ENCODE measurements at regions not wholly inside any gene's neighbourhood (a gene's known extent, or its start where the extent isn't known, plus 50 kb on each side); places are given as distances from the start of the nearest gene placed in this dataset.

GRCh38 chr13:40096357-40096901, 441.0 kb downstream of the COG6 start:
- Mint-ChIP-seq H3K27ac (no peak overlapping the region), H3K36me3 (ENCODE audit: low read depth) (no peaks in the 10 kb centered on the region; the same call in 1 of the 2 replicates), H3K4me3 (no peak overlapping the region), H3K27me3 (ENCODE audit: insufficient read depth) (peaks cover 5% of the 10 kb centered on the region; the same call in 1 of the 2 replicates), H3K4me1 (ENCODE audit: low read depth) (no peaks in the 10 kb centered on the region), H3K9me3 (peaks cover 25% of the 10 kb centered on the region)
- no peak for DNase-seq
- no peak for TF ChIP-seq CTCF (IDR thresholded peaks at IDR 0.05)

GRCh38 chr13:40098246-40098645, 442.8 kb downstream of the COG6 start:
- no peaks in the 10 kb centered on the region; the same call in 1 of the 2 replicates for H3K36me3 Mint-ChIP-seq (ENCODE audit: low read depth)
- TF ChIP-seq CTCF (IDR thresholded peaks at IDR 0.05) = no peak
- no peaks in the 10 kb centered on the region for H3K4me1 Mint-ChIP-seq (ENCODE audit: low read depth)
- no peak overlapping the region for H3K27ac Mint-ChIP-seq
- no peak overlapping the region for H3K4me3 Mint-ChIP-seq
- peaks cover 5% of the 10 kb centered on the region; the same call in 1 of the 2 replicates for H3K27me3 Mint-ChIP-seq (ENCODE audit: insufficient read depth)
- no peak for DNase-seq
- H3K9me3 Mint-ChIP-seq = peaks cover 30% of the 10 kb centered on the region

GRCh38 chr13:40101708-40102359, 446.4 kb downstream of the COG6 start:
- DNase-seq = no peak
- Mint-ChIP-seq H3K4me1 (ENCODE audit: low read depth) (no peaks in the 10 kb centered on the region), H3K36me3 (ENCODE audit: low read depth) (no peaks in the 10 kb centered on the region; the same call in 1 of the 2 replicates), H3K27ac (no peak overlapping the region), H3K27me3 (ENCODE audit: insufficient read depth) (peaks cover 5% of the 10 kb centered on the region; the same call in 1 of the 2 replicates), H3K9me3 (peaks cover 30% of the 10 kb centered on the region), H3K4me3 (no peak overlapping the region)
- no peak for TF ChIP-seq CTCF (IDR thresholded peaks at IDR 0.05)

GRCh38 chr13:40102360-40102727, 446.9 kb downstream of the COG6 start:
- no peak overlapping the region for H3K4me3 Mint-ChIP-seq
- DNase-seq = no peak
- H3K4me1 Mint-ChIP-seq (ENCODE audit: low read depth) = no peaks in the 10 kb centered on the region
- peaks cover 29% of the 10 kb centered on the region for H3K9me3 Mint-ChIP-seq
- H3K27me3 Mint-ChIP-seq (ENCODE audit: insufficient read depth) = peaks cover 5% of the 10 kb centered on the region; the same call in 1 of the 2 replicates
- H3K36me3 Mint-ChIP-seq (ENCODE audit: low read depth) = no peaks in the 10 kb centered on the region; the same call in 1 of the 2 replicates
- TF ChIP-seq CTCF (IDR thresholded peaks at IDR 0.05) = no peak
- no peak overlapping the region for H3K27ac Mint-ChIP-seq

GRCh38 chr13:40102854-40103253, 447.4 kb downstream of the COG6 start:
- no peak for TF ChIP-seq CTCF (IDR thresholded peaks at IDR 0.05)
- no peak for DNase-seq
- Mint-ChIP-seq H3K36me3 (ENCODE audit: low read depth) (no peaks in the 10 kb centered on the region; the same call in 1 of the 2 replicates), H3K27ac (no peak overlapping the region), H3K4me3 (no peak overlapping the region), H3K4me1 (ENCODE audit: low read depth) (no peaks in the 10 kb centered on the region), H3K9me3 (peaks cover 24% of the 10 kb centered on the region), H3K27me3 (ENCODE audit: insufficient read depth) (peaks cover 2% of the 10 kb centered on the region; the same call in 1 of the 2 replicates)

Data from HFFc6 (cell line).